GM18520 (cell line): ENCODE measurements at regions not wholly inside any gene's neighbourhood (a gene's known extent, or its start where the extent isn't known, plus 50 kb on each side); places are given as distances from the start of the nearest gene placed in this dataset.
"Not testable (repeated sequence)": the region's sequence is repeated elsewhere in the genome, so short reads cannot be mapped to it uniquely, and the experiment has no call there.

Source experiments
- ATAC-seq: cut with Tn5 transposase; IDR thresholded peaks from one replicate; pipeline ENCODE4 v1.9.1; 2021; ENCODE audit not compliant: unreplicated experiment

DNA sequence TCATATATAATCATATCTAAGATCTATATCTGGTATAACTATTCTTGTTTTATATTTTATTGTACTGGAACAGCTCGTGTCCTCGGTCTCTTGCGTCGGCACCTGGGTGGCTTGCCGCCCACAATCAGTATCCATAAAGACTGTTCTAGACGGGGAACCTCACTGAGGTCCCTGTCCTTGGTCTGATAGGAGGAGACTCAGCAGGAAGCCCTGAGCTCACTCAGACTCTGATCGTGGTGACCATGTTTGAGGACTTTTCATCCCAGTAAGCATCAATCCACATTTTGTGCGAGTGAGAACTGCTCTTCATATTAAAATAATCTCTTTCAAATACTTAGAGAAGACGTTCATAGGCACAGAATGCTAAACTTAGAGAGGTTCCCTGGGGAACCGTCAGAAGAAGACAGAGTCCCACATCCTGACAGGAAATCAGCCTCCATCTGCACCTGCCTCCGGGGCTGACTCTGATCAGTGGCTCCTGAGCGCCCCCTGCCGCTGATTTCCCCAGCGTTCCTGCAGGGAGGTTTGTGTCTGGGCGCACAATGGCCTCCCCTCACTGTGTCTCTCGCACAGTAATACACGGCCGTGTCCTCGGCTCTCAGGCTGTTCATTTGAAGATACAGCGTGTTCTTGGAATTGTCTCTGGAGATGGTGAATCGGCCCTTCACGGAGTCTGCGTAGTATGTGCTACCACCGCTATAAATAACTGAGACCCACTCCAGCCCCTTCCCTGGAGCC, 1065.9 kb downstream of the TMEM121 start:
- not testable (repeated sequence) for ATAC-seq

DNA sequence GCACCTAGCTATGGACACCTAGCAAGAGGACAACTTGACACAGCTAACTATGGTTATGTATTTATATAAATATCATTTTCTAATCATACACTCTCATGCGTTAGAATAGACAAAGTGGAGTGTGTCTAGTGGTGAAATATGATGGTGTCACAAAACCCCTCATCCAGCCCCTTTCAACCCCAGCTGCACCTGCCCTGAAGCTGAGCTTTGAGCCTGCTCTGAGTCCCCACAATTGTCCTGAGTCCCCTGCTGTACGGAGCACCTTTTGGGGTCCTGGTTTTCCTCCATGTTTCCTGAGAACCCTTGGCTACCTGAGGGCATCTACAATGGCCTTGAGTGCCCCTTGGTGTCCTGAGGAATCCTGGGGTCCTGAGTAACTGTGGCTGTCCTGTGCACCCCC, 1072.8 kb downstream of the TMEM121 start:
- no peak for ATAC-seq

DNA sequence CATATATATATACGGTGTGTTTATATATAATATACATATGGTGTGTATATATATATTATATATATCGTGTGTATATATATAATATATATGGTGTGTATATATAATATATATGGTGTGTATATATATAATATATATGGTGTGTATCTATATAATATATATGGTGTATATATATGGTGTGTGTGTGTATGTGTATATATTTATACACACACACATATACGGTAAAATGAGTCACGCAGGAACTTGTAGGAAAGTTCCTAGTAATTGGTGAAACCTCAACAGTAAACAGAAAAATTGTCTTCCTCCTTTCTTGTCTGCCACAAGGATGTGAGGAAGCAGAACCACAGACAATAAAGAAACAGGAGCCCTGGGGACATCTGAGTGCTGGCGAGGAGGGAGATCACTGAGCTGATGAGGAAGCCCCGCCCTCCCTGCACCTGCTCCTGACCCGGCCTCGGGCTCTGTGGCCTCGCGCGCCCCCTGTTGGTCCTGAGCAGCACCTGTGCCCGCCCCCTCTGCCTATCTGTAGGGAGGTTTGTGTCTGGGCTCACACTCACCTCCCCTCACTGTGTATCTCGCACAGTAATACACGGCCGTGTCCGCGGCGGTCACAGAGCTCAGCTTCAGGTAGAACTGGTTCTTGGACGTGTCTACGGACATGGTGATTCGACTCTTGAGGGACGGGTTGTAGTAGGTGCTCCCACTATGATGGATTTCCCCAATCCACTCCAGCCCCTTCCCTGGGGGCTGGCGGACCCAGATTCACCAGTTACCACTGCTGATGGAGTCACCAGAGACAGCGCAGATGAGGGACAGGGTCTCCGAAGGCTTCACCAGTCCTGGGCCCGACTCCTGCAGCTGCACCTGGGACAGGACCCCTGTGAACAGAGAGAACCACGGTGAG, 1079.4 kb downstream of the TMEM121 start:
- ATAC-seq, result no peak

DNA sequence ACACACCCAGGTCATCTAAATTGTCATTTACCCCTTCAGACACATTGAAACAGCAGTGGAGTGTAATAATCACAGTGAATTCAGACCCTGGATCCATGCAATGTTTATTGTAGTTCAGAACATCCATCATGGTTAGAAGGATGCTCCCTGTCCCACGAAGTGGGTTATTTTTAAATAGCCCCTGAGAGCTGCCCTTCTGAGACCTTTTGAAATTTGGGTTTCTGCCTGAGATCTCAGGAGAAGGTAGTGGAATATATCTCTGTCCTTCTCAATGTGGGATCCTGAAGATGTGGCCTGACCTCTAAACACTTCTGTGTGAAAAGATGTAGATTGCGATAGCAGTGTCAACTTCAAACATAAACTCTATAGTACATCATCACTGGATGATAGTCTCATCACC, 1080.6 kb downstream of the TMEM121 start:
- ATAC-seq, result no peak

DNA sequence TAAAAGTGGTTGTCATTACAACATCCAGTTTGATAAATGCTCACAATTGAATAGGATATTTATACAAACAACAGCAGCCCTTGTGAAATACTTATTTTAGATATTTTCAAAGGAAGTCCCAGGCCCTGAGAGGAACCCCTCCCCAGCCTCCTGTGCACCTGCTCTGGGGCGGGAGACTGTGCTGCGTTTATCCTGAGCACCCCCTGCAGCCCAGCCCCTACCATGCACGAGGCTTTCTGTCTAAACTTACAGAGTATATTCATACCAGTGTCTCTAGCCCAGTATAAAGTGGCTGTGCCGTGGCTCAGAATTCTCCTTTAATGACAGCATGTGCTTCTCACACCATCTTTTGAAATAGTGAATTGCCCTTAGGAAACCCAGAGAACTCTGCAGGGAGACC, 1084.3 kb downstream of the TMEM121 start:
- no peak for ATAC-seq

DNA sequence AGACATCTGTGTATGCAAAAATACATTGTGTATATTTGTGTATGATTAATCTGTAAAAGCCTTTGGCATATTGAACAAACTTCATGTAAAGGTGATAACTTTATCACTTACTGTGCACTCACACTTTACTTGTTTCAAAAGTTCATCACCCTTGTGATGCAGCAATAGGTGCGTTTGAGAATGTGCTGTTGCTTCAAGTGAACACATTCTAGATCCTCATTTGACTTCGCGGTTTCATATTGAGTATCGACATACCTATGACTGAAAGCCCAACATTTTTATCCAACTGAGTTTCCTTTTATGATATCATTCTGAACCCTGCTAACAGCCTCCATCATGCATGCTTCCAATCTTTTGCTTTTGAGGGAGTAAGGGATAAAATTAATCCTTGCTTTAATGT, 1086.9 kb downstream of the TMEM121 start:
- ATAC-seq, result no peak

DNA sequence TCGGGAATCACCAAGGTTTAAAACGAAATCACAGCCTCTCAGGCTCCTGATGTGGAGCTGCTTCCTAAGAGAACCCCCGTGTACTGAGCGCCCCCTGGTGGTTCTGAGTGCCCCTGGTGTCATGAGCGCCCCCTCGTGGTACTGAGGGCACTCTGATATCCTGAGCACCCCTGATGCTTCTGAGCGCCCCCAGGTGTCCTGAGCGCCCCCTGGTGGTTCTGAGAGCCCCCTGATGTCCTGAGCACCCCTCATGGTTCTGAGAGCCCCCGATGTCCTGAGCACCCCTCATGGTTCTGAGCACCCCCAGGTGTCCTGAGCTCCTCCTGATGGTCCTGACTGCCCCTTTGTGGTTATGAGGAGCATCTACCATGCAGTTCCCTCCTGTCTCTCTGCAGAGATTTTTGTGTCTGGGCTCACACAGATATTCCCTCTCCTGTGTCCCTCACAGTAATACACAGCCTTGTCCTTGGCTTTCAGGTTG, 1092.1 kb downstream of the TMEM121 start:
- ATAC-seq, result not testable (repeated sequence)

DNA sequence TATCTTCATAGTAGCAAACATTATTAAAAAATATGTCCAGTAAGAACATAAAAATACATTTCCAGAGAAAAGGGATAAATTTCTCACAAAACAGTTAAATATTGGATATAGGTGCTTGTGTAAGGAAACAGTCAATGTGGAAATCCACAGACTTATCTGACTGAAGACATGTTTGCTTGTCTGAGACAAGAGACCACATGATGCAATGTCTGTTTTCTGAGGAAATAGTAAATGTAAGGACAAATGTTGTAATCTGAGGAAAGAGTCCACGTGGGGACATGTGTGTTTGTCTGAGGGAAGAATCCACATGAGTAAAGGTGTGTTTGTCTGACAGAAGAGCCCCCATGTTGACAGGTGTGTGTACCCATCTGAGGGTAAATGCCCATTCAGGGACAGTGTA, 1093.2 kb downstream of the TMEM121 start:
- ATAC-seq, result no peak

DNA sequence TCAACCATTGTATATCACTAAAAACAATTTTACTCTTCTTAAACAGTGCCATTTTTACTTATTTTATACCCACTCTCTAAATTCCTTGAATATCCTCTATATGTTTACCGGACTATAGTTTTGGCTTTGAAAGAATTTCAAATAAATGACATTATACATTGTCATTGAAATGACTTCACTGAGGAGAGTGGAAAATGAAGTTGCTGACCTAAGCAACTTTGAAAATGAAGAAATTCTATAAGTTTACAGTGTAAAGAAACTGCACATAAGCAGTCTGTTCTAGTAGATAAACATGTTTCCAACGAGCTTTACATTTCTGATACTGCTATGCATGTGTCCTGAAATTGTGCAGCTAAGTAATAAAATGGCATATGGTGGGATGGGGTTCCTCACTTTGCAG, 1094.0 kb downstream of the TMEM121 start:
- ATAC-seq, result no peak

DNA sequence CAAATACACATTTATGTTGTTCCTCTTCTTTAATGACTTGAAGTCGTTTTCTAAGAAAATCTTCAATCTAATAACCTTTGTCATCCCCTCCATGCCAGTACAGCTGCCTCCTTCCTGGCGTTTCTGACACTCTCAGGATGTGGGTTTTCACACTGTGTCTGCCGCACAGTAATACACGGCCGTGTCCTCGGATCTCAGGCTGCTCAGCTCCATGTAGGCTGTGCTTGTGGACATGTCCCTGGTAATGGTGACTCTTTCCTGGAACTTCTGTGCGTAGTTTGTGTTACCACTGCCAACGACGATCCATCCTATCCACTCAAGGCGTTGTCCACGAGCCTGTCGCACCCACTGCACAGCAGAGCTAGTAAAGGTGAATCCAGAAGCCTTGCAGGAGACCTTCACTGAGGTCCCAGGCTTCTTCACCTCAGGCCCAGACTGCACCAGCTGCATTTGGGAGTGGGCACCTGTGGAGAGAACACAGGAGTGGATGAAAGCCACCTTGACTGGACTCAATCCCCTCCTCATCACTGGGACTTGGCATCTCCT, 1095.9 kb downstream of the TMEM121 start:
- no peak for ATAC-seq

DNA sequence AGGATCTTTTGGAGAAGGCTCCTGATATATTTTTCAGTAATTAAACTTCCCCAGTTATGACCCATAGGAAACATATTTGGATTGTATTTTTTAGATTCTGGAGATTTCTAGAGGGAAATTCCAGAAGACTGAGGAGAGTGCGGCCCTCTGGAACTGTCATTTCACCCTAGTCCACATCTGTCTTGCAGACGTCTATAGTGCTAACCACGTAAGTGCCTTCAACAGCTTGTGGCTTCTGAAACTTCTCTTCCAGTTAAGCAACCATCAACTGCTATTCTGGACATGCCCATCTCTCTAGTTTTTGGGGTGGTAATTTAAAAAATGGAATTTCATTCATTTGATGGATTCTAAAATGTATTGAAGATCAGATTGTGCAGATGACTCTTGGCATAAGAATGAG, 1098.8 kb downstream of the TMEM121 start:
- ATAC-seq, result no peak

DNA sequence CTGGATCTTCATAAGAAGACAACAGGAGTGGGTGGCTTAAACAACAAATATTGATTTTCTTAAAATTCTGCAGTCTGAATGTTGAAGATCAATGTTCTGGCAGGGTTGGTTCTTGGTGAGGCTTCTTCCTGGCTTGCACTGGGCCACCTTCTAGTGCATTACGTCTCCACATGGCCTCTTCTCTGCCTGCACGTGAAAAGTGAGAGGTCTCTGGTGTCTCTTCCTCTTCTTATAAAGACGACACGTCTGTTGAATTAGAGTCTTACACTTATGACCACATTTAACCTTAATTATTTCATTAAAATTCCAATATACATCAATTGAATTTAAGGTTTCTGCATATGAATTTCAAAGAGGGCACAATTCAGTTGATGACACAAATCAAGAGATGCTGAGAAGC, 1100.1 kb downstream of the TMEM121 start:
- ATAC-seq, result not testable (repeated sequence)

DNA sequence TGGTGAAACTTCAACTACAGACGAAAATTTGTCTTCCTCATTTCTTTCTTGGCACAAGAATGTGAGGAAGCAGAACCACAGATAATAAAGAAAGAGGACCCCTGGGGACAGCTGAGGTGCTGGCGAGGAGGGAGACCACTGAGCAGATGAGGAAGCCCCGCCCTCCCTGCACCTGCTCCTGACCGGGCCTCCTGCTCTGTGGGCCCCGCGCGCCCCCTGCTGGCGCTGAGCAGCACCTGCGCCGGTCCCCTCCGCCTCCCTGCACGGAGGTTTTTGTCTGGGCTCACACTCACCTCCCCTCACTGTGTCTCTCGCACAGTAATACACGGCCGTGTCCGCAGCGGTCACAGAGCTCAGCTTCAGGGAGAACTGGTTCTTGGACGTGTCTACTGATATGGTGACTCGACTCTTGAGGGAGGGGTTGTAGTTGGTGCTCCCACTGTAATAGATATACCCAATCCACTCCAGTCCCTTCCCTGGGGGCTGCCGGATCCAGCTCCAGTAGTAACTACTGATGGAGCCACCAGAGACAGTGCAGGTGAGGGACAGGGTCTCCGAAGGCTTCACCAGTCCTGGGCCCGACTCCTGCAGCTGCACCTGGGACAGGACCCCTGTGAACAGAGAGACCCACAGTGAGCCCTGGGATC, 1100.7 kb downstream of the TMEM121 start:
- not testable (repeated sequence) for ATAC-seq

DNA sequence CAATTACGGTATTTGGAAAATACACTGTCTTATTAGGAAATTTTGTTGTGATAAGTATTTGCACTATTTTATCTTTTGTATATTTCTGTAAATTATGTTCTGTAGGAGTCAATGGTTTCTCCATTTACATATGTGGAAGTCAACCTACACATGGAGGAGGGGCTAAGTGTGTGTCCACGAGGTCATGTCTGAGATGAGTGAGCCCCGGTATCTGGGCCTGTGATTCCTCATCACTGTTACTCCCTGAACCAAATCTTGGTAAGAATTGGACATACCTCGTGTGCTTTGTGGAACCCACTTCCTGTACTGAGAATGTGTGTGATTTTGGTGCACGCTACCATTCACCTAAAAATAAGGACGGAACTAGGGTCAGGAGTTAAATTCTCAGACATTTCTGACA, 1105.5 kb downstream of the TMEM121 start:
- no peak for ATAC-seq

DNA sequence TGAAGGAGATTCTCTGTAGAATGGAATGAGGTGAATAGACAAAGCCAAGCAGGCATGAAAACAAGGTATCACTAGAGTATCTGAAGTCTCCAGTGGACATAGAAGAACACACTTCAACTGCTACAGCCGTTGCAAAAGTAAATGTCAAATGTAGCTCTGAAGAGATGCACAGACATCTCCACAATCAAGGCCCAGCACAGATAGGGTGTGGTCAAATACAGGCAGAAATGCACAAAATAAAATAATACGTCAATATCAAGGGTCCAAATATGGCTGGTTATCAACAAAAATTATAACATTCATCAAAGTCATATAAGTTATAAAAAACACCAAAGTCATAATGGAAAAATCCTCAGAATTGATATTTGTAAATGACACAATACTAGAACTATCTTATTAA, 1107.3 kb downstream of the TMEM121 start:
- ATAC-seq, result no peak

DNA sequence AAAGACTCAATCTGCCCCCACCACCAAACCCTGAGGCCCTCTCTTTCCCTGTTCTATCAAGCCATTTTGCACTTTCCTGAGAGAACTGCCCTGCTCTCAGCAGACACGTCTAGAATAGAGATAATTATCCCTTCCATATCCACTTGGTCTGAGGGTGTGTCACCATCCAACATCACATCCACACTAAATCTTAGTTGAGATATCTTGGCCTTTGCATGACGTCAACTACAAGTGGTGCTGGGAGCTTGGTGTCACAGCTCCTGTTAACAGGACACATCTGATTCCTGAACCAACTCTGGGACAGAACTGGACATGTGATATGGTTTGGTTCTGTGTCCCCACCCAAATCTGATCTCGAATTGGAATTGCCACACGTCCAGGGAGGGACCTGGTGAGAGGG, 1109.2 kb downstream of the TMEM121 start:
- no peak for ATAC-seq

DNA sequence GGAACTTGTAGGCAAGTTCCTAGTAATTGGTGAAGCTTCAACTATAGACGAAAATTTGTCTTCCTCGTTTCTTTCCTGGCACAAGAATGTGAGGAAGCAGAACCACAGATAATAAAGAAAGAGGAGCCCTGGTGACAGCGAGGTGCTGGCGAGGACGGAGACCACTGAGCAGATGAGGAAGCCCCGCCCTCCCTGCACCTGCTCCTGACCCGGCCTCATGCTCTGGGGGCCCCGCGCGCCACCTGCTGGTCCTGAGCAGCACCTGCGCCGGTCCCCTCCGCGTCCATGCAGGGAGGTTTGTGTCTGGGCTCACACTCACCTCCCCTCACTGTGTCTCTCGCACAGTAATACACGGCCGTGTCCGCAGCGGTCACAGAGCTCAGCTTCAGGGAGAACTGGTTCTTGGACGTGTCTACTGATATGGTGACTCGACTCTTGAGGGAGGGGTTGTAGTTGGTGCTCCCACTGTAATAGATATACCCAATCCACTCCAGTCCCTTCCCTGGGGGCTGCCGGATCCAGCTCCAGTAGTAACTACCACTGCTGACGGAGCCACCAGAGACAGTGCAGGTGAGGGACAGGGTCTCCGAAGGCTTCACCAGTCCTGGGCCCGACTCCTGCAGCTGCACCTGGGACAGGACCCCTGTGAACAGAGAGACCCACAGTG, 1112.5 kb downstream of the TMEM121 start:
- ATAC-seq, result not testable (repeated sequence)

DNA sequence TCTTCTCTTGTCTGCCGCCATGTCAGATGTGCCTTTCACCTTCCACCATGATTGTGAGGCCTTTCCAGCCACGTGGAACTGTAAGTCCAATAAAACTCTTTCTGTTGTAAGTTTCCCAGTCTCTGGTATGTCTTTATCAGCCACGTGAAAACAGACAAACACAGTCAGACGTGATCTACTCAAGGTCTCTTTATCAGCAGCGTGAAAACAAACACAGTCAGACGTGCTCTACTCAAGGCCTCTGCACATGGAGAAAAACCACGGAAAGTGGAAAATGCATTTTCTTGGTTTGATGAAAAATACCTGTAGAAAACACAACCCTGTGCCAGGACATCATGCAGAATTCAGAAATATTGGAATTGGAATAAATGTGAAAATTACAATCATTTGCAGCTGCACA, 1115.7 kb downstream of the TMEM121 start:
- no peak for ATAC-seq

DNA sequence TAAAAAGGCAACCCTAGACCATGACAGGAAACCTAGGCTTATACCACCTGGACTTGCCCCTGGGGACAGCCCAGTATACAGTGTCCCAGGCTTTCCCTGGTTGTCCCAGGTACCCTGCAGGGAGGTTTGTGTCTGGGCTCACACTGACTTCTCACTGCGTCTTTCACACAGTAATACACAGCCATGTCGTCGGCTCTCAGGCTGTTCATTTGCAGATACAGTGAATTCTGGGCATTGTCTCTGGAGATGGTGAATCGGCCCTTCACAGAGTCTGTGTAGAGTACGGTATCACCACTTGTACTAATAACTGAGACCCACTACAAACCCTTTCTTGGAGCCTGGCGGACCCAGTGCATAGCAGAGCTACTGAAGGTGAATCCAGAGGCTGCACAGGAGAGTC, 1116.6 kb downstream of the TMEM121 start:
- ATAC-seq, result not testable (repeated sequence)

DNA sequence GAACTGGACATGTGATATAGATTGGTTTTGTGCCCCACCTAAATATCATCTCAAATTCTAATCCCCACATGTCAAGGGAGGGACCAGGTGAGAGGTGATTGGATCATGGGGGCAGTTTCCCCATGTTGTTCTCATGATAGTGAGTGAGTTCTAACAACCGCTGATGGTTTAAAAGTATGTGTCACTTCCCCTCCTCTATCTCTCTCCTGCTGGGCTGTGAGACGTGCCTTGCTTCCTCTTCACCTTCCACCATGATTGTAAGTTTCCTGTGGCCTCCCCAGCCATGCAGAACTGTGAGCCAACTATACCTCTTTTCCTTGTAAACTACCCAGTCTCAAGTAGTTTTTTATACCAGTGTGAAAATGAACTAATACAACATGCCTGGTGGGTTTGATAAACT, 1122.5 kb downstream of the TMEM121 start:
- ATAC-seq, result not testable (repeated sequence)

DNA sequence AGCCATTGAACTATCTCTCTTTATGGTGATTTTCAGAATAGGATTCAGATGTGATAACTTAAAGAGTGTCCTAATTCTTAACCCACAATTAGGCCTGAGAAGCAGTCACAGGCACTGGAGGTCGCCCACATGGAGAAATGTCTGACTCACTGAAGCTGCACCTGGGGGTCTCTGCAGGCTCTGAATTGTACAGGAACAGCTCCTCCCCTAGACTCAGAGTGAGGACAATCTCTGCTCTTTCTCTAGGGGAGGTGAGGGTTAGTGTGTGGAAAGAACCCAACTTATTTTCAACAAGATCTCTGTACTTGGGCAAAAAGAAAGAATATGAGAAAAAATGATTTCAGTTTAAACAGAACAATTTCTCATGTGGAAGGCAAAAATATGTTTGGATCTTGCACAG, 1124.6 kb downstream of the TMEM121 start:
- ATAC-seq, result no peak
